Natural killer cell treated with Interleukin-12 subunit alpha and Interleukin-12 subunit beta and Interleukin-15 and Interleukin-18, amount 100 ng/mL, for 72 hours (primary cell): ENCODE measurements at regions not wholly inside any gene's neighbourhood (a gene's known extent, or its start where the extent isn't known, plus 50 kb on each side); places are given as distances from the start of the nearest gene placed in this dataset.

Source experiments
- ATAC-seq, 2 donors: fragments of 150-1000 bp; cut with Tn5 transposase in 1 of 2; sonication (Bioruptor Pico), chemical (Tn5 transposase) in 1 of 2; 2 replicates each; pipeline ENCODE4 v1.10.0; 2021
- DNase-seq: peaks from one replicate; pipeline ENCODE4 v3.0.0; 2022; ENCODE audit warnings: low spot score
- H3K27ac Mint-ChIP-seq, 2 donors: 1 replicate in 1 of 2; 2 replicates in 1 of 2; pipeline ENCODE4 v1.8.0; 2022; ENCODE audit warnings: mixed read lengths in 2 of 2, mild to moderate bottlenecking in 1 of 2, moderate library complexity in 1 of 2
- H3K27me3 Mint-ChIP-seq, 2 donors: 1 replicate in 1 of 2; 2 replicates in 1 of 2; pipeline ENCODE4 v1.8.0; 2022; ENCODE audit warnings: mixed read lengths in 2 of 2
- H3K36me3 Mint-ChIP-seq: one replicate; pipeline ENCODE4 v1.8.0; 2022; ENCODE audit warnings: mixed read lengths
- H3K4me1 Mint-ChIP-seq, 2 donors: 1 replicate in 1 of 2; 2 replicates in 1 of 2; pipeline ENCODE4 v1.8.0; 2022; ENCODE audit warnings: low read depth in 2 of 2, mixed read lengths in 2 of 2, mild to moderate bottlenecking in 1 of 2
- H3K4me3 Mint-ChIP-seq: one replicate; pipeline ENCODE4 v1.8.0; 2022; ENCODE audit warnings: mixed read lengths
- H3K9me3 Mint-ChIP-seq: 2 replicates; pipeline ENCODE4 v1.8.0; 2022; ENCODE audit warnings: mixed read lengths

DNA sequence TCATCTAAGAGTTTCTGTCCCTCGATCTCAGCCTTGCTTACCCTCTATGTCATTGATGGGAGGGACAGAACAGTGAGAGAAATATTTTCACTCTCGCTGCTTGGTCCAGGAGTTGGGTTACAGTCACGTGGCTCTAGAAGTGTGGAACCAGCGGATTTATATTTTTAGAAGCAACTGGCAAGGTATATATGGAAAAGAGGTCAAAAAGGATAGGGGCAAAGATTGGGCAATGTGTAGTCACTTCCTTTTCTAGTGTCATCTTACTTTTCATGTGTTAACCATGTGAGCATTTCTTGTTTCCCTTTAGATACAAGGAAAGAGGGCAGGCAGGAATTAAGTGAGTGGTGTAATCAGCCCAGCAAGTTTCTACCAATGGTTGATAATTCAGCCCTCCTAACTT is 111.5 kb upstream of the ZNF366 start:
- H3K27ac Mint-ChIP-seq = no peak overlapping the region
- no peaks in the 10 kb centered on the region for H3K9me3 Mint-ChIP-seq
- H3K27me3 Mint-ChIP-seq = peaks cover 13 to 24% of the 10 kb centered on the region in 2 donors
- H3K4me3 Mint-ChIP-seq = no peak overlapping the region
- DNase-seq (no peak), ATAC-seq (no peak)
- H3K36me3 Mint-ChIP-seq = no peaks in the 10 kb centered on the region
- H3K4me1 Mint-ChIP-seq = no peaks in the 10 kb centered on the region

- Mint-ChIP-seq H3K36me3 (no peaks in the 10 kb centered on the region), H3K27ac (no peak overlapping the region), H3K27me3 (peaks cover 18 to 27% of the 10 kb centered on the region in 2 donors), H3K4me1 (peaks cover 5 to 7% of the 10 kb centered on the region in 2 donors), H3K4me3 (no peak overlapping the region), H3K9me3 (no peaks in the 10 kb centered on the region)
- DNase-seq = no peak
- ATAC-seq = no peak
Measured at GRCh38 chr5:72615061-72615460, 107.9 kb upstream of the ZNF366 start.

DNA sequence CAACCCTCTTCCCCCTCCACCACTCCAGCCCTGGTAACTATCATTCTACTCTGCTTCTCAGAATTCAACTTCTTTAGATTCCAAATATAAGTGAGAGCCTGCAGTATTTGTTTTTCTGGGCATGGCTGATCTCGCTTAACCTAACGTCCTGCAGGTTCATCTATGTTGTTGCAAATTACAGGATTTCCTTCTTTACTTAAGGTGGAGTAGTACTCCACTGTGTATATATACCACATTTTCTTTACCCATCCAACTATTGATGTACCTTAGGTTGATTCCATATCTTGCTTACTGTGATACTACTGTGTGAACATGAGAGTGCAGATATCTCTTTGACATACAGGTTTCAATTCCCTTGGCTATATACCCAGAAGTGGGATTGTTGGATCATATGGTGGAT is 106.3 kb upstream of the ZNF366 start:
- Mint-ChIP-seq H3K4me1 (peaks cover 5 to 7% of the 10 kb centered on the region in 2 donors), H3K4me3 (no peak overlapping the region), H3K36me3 (no peaks in the 10 kb centered on the region), H3K27me3 (peaks cover 14 to 20% of the 10 kb centered on the region in 2 donors), H3K27ac (no peak overlapping the region), H3K9me3 (no peaks in the 10 kb centered on the region)
- DNase-seq (no peak), ATAC-seq (no peak)

- Mint-ChIP-seq H3K4me1 (peaks cover 5 to 7% of the 10 kb centered on the region in 2 donors), H3K36me3 (no peaks in the 10 kb centered on the region), H3K27me3 (peaks cover 14 to 20% of the 10 kb centered on the region in 2 donors), H3K9me3 (no peaks in the 10 kb centered on the region), H3K27ac (no peak overlapping the region), H3K4me3 (no peak overlapping the region)
- ATAC-seq (no peak), DNase-seq (no peak)
Measured at GRCh38 chr5:72612810-72613209, 105.6 kb upstream of the ZNF366 start.

GRCh38 chr5:72611118-72611730 is 104.0 kb upstream of the ZNF366 start:
- Mint-ChIP-seq H3K4me3 (no peak overlapping the region), H3K27ac (no peak overlapping the region), H3K9me3 (no peaks in the 10 kb centered on the region), H3K4me1 (peaks cover 5 to 7% of the 10 kb centered on the region in 2 donors), H3K36me3 (no peaks in the 10 kb centered on the region), H3K27me3 (peaks cover 13 to 14% of the 10 kb centered on the region in 2 donors)
- no peak for DNase-seq
- ATAC-seq = peak; percentile 75 to 80

DNA sequence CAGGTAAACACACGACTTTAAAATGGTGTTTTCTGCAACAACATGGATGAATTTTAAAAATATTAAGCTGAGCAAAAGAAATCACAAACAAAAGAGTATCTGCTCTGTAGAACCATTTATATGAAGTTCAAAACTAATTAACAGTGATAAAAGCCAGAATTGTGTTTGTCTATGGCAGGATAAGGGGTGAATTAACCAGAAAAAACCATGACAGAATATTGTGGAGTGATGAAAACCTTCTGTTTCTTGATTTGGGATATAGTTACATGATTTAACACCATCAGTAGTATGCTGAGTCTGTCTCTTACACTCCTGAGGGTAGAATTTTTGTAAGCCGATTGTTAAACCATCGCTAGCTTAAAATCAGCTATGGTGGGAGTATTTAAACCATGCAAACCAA is 101.7 kb upstream of the ZNF366 start:
- H3K27ac Mint-ChIP-seq = no peak overlapping the region
- H3K4me1 Mint-ChIP-seq = peaks cover 5 to 7% of the 10 kb centered on the region in 2 donors
- DNase-seq (no peak), ATAC-seq (no peak)
- peaks cover 12 to 13% of the 10 kb centered on the region in 2 donors for H3K27me3 Mint-ChIP-seq
- H3K4me3 Mint-ChIP-seq = no peak overlapping the region
- H3K9me3 Mint-ChIP-seq = no peaks in the 10 kb centered on the region
- no peaks in the 10 kb centered on the region for H3K36me3 Mint-ChIP-seq

DNA sequence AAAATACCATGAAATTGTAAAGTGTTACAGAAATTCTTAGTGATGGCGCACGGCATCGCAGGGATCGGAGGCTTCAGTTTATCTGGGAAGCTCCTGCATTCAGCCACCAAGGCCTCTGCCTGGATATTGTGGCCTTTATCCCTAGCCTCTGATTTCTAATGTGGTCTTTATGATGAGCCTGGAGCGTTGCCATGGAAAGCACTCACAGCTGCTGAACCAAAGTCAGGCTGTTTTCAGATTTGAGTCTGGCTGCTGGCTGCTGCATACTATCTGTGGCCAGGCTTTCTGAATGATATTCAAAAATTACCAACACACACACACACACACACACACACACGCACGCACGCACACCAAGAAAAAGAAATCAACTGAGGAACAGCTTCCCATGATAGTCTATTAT is 101.1 kb upstream of the ZNF366 start:
- DNase-seq = no peak
- peaks cover 7 to 13% of the 10 kb centered on the region in 2 donors for H3K27me3 Mint-ChIP-seq
- no peaks in the 10 kb centered on the region for H3K36me3 Mint-ChIP-seq
- no peaks in the 10 kb centered on the region for H3K9me3 Mint-ChIP-seq
- no peak overlapping the region for H3K4me3 Mint-ChIP-seq
- no peak for ATAC-seq
- peaks cover 5 to 7% of the 10 kb centered on the region in 2 donors for H3K4me1 Mint-ChIP-seq
- H3K27ac Mint-ChIP-seq = no peak overlapping the region

- no peak overlapping the region for H3K27ac Mint-ChIP-seq
- H3K4me1 Mint-ChIP-seq = peaks cover 5 to 7% of the 10 kb centered on the region in 2 donors
- no peaks in the 10 kb centered on the region for H3K9me3 Mint-ChIP-seq
- ATAC-seq = peak; percentile 44 to 60
- DNase-seq = no peak
- H3K27me3 Mint-ChIP-seq = peaks cover 6 to 13% of the 10 kb centered on the region in 2 donors
- H3K4me3 Mint-ChIP-seq = no peak overlapping the region
- no peaks in the 10 kb centered on the region for H3K36me3 Mint-ChIP-seq
Measured at GRCh38 chr5:72607381-72607780, 100.2 kb upstream of the ZNF366 start.

DNA sequence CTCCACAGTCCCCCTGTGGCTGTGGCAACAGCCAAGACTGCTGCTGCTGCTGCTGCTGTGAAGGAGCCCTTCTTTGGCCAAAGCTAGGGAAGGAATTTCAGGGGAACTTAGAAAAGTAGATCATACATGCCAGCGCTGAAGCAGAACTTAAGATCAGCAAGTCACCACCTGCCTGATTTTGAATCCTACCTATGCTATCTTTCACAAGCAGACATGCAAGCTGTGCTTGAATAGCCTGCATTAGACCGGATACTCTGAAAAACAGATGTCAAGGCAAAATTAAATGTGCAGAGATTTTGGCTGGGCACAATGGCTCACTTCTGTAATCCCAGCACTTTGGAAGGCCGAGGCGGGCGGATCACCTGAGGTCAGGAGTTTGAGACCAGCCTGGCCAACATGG is 99.3 kb upstream of the ZNF366 start:
- Mint-ChIP-seq H3K36me3 (no peaks in the 10 kb centered on the region), H3K27ac (no peak overlapping the region), H3K27me3 (peaks cover 6 to 13% of the 10 kb centered on the region in 2 donors), H3K4me3 (no peak overlapping the region), H3K4me1 (peaks cover 5 to 7% of the 10 kb centered on the region in 2 donors), H3K9me3 (no peaks in the 10 kb centered on the region)
- DNase-seq = no peak
- no peak for ATAC-seq

DNA sequence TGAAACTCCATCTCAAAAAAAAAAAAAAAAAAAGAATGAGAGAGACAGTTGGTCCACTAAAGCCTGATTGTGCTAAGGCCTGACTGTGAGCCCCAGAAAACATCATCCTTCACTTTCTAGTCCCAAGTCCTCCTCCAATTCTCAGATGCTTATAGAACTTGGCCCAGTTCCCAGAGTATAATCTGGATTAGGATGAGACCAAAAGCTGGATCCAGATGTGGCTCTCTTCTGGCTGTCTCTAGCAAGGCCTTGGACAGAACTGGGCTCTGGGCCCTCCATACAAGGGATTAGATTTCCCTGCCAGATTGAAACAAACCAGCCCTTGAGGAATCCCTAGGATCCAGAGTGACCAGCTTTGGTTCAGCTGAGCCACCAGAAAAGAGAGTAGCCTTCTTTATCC is 98.4 kb upstream of the ZNF366 start:
- Mint-ChIP-seq H3K36me3 (no peaks in the 10 kb centered on the region), H3K27me3 (peaks cover 0 to 6% of the 10 kb centered on the region in 2 donors), H3K27ac (no peak overlapping the region), H3K4me1 (no peaks in the 10 kb centered on the region), H3K4me3 (no peak overlapping the region), H3K9me3 (no peaks in the 10 kb centered on the region)
- ATAC-seq (no peak), DNase-seq (no peak)

- H3K9me3 Mint-ChIP-seq = no peaks in the 10 kb centered on the region
- no peaks in the 10 kb centered on the region for H3K27me3 Mint-ChIP-seq
- no peak overlapping the region for H3K27ac Mint-ChIP-seq
- no peak for DNase-seq
- ATAC-seq = no peak
- no peaks in the 10 kb centered on the region for H3K4me1 Mint-ChIP-seq
- H3K4me3 Mint-ChIP-seq = no peak overlapping the region
- no peaks in the 10 kb centered on the region for H3K36me3 Mint-ChIP-seq
Measured at GRCh38 chr5:72604798-72605154, 97.6 kb upstream of the ZNF366 start.

GRCh38 chr5:72604111-72604797 is 97.0 kb upstream of the ZNF366 start:
- Mint-ChIP-seq H3K27ac (no peak overlapping the region), H3K27me3 (no peaks in the 10 kb centered on the region), H3K4me3 (no peak overlapping the region), H3K36me3 (no peaks in the 10 kb centered on the region), H3K9me3 (no peaks in the 10 kb centered on the region), H3K4me1 (no peaks in the 10 kb centered on the region)
- no peak for DNase-seq
- ATAC-seq = no peak

- H3K4me1 Mint-ChIP-seq = peaks cover 7 to 9% of the 10 kb centered on the region in 2 donors
- no peaks in the 10 kb centered on the region for H3K36me3 Mint-ChIP-seq
- ATAC-seq (no peak), DNase-seq (no peak)
- H3K27me3 Mint-ChIP-seq = no peaks in the 10 kb centered on the region
- no peak overlapping the region for H3K4me3 Mint-ChIP-seq
- H3K9me3 Mint-ChIP-seq = no peaks in the 10 kb centered on the region
- no peak overlapping the region for H3K27ac Mint-ChIP-seq
Measured at GRCh38 chr5:72602696-72603685, 95.8 kb upstream of the ZNF366 start.

DNA sequence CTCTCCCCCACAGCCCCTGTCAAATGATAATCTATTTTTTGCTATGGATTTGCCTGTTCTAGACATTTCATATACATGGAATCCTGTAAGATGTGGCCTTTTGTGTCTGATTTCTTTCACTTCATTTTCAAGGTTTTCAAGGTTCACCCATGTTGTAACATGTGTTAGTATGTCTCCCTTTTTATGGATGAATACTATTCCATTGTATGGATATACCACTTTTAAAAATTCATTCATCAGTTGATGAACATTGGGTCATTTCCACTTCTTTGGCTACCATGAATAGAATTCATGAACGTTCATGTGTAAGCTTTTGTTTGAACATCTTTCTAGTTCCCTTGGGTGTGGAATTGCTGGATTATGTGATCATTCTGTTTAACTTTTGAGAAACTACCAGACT is 94.7 kb upstream of the ZNF366 start:
- no peak for DNase-seq
- Mint-ChIP-seq H3K36me3 (no peaks in the 10 kb centered on the region), H3K4me1 (peaks cover 7 to 9% of the 10 kb centered on the region in 2 donors), H3K27ac (no peak overlapping the region), H3K27me3 (no peaks in the 10 kb centered on the region), H3K4me3 (no peak overlapping the region), H3K9me3 (no peaks in the 10 kb centered on the region)
- ATAC-seq = no peak
